C4-2B (cell line): ENCODE measurements at regions not wholly inside any gene's neighbourhood (a gene's known extent, or its start where the extent isn't known, plus 50 kb on each side); places are given as distances from the start of the nearest gene placed in this dataset.

ENCODE experiments used
- ZFX ChIP-seq: fragments of 450-650 bp; IDR thresholded peaks from 2 replicates; pipeline ENCODE4 v1.6.1; 2017
- TF ChIP-seq, protein P1 (sequence below): fragments of 450-650 bp; conservative IDR thresholded peaks from 2 replicates; pipeline ENCODE4 v1.5.1; 2017; ENCODE audit warnings: mild to moderate bottlenecking

DNA sequence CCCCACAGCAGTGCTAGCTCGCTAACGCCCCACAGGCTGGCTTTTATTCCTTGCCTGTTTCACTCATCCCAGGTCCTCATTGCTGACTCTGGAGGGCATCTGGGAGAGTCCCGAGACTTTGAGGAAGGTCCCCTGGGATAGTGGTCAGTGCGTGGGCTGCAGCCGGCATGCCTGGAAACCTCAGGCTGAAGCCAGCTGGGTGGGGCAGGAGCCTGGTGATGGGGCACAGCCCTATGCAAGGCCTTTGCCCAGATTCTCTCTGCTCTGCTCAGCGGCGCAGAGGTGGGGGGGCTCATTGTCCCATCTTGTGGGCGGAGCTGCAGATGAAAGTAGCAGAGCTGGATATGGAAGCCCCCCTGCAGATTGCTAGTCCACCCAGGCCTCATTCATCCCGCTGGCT, 55.7 kb upstream of the SMAD6 start:
- TF ChIP-seq, protein P1, sequence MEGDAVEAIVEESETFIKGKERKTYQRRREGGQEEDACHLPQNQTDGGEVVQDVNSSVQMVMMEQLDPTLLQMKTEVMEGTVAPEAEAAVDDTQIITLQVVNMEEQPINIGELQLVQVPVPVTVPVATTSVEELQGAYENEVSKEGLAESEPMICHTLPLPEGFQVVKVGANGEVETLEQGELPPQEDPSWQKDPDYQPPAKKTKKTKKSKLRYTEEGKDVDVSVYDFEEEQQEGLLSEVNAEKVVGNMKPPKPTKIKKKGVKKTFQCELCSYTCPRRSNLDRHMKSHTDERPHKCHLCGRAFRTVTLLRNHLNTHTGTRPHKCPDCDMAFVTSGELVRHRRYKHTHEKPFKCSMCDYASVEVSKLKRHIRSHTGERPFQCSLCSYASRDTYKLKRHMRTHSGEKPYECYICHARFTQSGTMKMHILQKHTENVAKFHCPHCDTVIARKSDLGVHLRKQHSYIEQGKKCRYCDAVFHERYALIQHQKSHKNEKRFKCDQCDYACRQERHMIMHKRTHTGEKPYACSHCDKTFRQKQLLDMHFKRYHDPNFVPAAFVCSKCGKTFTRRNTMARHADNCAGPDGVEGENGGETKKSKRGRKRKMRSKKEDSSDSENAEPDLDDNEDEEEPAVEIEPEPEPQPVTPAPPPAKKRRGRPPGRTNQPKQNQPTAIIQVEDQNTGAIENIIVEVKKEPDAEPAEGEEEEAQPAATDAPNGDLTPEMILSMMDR = no peak
- no peak for TF ChIP-seq ZFX
